ENCODE measurements at regions not wholly inside any gene's neighbourhood (a gene's known extent, or its start where the extent isn't known, plus 50 kb on each side); places are given as distances from the start of the nearest gene placed in this dataset.

DNA sequence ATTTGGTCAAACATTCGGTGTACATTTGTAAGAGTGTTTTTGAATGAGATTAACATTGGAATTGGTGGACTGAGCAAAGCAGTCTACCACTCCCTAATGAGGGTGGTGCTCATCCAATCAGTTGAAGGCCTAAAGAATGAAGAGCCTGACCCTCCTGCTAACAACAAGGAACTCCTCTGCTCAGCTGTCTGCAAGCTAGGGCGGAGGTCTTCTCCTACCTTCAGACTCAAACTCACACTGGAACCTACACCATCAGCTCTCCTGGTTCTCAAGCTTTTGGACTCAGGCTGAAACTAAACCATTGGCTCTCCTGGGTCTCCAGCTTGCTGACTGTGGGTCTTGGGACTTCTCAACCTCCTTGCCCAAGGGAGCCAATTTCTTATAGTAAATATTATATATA, 55.5 kb upstream of the NPAS2 start:
- TF ChIP-seq SUZ12 (IDR thresholded peaks at IDR 0.05; ENCODE audit: extremely low read depth, insufficient read depth, insufficient read length), result no peak
- TF ChIP-seq ZNF274 (IDR thresholded peaks at IDR 0.05; ENCODE audit: low read depth, low read length), result no peak
- TF ChIP-seq YY1 (IDR thresholded peaks at IDR 0.05; ENCODE audit: insufficient read depth, insufficient read length), result no peak

Data from NT2/D1 (cell line).